HT-29 (cell line): ENCODE measurements at regions not wholly inside any gene's neighbourhood (a gene's known extent, or its start where the extent isn't known, plus 50 kb on each side); places are given as distances from the start of the nearest gene placed in this dataset.
"Not testable (repeated sequence)": the region's sequence is repeated elsewhere in the genome, so short reads cannot be mapped to it uniquely, and the experiment has no call there.

Experiments used
- DNase-seq: peaks from one replicate; pipeline ENCODE4 v3.0.0-alpha.2; 2015; ENCODE audit warnings: low spot score

DNA sequence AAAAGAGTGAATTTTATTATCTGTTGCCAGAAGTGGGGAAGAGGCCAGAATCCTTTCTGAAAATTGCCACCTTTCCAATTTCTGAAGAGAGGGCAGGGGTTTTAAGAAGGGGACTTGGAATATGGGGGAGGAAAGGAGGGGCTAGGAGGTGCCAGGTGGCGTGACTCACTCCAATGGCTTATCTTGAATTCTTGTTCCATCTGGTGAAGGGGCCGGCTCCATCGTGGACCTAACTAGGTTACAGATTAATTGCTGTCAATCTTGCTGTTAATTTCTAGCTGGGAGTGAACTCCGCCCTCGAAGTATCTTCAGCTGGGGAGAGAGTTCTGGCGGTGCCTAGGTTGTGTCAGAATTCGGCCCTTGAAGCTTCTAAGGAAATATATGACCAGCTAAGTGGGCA is 138.7 kb downstream of the YTHDC2 start:
- DNase-seq: no peak

- DNase-seq: no peak
These were observed 141.3 kb downstream of the YTHDC2 start for GRCh38 chr5:113654828-113655227.

DNA sequence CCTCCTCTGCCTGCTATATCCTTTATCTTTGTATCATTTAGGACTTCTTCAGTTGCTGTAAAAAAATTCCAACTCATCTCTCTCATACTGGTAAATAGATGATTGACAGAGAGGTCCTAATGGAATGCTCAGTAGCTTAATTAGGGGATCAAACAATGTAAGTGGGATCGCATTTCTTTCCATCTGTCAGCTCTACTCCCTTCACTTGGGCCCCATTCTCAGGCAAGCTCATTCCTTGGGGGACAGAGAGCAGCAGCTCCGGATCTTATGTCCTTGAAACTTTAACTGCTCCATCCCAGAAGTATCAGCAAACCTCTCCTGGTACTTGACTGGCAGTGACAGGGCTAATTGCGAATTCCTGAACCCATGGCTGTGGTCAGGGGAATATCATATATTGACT is 146.7 kb downstream of the YTHDC2 start:
- no peak for DNase-seq

- DNase-seq: no peak
These were observed 147.3 kb downstream of the YTHDC2 start for GRCh38 chr5:113660706-113661250.

GRCh38 chr5:113663879-113664541 is 150.5 kb downstream of the YTHDC2 start:
- DNase-seq: peak; percentile 63

DNA sequence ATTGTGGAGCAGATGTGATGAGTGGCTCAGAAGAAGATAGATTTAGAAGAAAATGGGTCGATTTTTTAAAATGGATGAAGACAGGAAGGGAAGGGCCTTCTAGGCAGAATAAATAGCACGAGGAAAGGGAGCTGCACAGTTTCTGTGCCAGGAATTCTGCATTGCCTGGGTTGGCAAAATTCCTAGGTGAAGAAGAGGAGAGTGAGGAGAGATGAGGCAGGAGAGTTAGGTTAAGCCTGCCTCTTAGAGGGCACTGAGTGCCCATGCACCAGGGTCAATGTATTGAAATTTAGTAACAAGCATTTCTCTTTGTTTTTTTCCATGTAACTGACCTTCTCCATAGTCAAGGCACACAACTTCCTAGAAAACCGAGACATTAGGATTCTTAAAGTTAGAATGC is 159.5 kb downstream of the YTHDC2 start:
- DNase-seq: no peak

- no peak for DNase-seq
These were observed 161.7 kb downstream of the YTHDC2 start for GRCh38 chr5:113675166-113675565.

DNA sequence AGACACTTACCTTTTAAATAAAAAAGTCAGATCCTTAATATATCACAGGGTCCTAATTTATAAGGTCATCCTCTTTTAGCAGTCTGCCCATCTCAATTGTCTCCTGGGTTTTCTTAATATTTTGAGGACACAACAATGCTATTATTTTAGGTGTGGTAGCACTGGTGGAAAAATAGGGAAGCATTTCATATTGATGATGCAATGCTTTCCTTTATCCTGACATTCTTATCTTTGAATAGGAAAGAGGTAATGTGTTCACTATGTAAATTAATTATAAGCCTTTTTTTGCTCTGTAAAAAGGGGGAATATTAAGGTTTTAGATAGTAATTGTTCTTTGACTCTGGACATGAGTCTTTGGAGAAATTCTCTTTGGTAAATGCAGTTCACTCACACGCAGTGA is 164.7 kb downstream of the YTHDC2 start:
- DNase-seq: no peak

DNA sequence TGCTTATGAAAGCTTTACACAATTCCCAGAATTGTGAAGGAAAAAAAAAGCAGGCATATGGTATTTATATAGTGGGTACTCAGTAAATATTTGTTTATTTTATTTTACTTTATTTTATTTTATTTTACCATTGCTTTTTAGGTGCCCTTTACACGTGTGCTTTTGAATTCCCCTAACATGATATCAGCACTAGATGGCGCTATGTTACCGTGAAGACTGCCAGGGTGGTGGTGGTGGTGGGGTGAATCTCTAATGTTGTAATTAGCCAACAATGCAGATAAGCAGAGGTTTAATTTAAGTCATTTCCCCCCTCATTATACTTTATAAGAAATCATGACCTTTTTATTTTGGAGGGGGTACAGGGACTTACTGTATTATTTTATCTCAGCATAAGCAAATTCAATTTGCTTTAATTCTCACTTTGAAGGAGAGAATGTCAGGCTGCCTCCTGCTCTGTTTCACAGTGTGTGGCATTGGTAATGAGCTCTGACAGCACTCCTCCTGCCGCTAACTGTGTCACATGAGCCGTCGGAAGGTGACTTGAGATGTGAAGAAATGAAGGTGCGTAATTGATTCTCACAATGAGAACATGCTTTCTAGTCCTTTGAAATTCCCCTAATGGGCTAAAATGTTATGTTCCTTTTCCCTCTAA is 165.6 kb downstream of the YTHDC2 start:
- peak; percentile 53 for DNase-seq

GRCh38 chr5:113680534-113680933 is 167.0 kb downstream of the YTHDC2 start:
- DNase-seq: no peak

GRCh38 chr5:113682497-113683136 is 169.1 kb downstream of the YTHDC2 start:
- peak; percentile 30 for DNase-seq

DNA sequence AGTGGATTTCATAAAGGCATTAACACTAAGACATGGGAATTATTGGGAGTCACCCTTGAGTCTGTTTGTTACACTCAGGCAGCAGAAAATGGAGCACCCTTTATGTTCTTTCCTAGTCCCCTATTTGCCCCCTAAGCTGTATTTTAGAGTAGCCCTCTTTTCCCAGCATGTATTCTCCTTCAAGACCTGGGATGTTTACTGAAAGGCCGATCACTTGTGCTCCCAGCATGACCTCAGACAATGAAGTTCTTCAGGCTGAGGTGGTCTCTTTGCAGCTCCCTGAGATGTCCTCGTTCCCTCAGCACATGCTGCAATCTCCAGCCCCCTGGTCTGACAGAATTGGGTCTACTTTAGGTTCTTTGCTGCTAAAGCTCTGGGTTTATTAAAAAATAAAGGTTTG is 169.7 kb downstream of the YTHDC2 start:
- no peak for DNase-seq

DNA sequence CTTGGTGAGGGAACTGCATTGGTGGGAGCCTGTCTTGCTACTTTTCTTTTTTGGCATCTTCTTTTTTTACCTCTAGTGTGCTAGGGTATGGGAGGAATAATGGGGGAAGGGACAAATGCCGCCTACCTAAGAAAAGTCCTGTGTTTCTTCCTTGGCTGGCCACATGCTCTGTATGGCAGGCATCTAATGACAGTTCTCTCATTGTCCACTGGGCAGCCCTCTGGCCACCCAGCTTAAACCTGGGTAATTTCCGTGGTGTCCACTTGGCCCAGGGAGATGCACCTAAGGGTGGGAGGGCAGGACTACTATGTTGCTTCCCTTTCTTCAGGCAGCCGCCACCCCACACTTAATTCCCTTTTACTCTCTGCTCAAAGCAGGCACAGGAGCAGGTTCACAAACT is 173.1 kb downstream of the YTHDC2 start:
- DNase-seq: no peak

GRCh38 chr5:113689647-113690046 is 176.2 kb downstream of the YTHDC2 start:
- DNase-seq: no peak

GRCh38 chr5:113692466-113692865 is 179.0 kb downstream of the YTHDC2 start:
- DNase-seq: no peak

DNA sequence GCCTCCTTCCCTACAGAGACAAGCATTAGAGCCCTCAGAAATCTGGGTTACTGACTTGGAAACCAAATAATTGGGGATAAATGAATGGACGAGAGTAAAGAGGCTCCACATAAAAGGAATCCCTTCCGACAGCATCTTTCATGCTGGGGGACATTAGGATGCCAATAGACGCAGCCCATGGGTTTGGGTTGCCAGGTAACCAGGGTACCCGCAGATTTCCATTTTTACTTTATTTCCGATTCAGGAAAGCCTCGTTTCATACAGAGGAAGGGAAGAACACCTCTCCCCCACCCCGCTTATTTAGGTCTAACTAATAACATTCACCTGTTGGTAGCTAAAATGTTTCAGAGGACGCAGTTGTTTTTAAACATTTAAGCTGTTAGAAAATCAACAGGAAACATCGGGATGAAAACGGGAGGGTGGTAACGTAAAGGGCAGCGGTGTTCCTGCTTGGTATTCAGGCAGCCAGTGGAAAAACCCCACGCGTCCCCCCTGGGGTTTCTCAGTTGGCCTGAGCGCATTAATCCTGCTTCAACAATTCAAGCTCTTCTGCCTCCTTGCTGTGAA is 179.5 kb downstream of the YTHDC2 start:
- no peak for DNase-seq

DNA sequence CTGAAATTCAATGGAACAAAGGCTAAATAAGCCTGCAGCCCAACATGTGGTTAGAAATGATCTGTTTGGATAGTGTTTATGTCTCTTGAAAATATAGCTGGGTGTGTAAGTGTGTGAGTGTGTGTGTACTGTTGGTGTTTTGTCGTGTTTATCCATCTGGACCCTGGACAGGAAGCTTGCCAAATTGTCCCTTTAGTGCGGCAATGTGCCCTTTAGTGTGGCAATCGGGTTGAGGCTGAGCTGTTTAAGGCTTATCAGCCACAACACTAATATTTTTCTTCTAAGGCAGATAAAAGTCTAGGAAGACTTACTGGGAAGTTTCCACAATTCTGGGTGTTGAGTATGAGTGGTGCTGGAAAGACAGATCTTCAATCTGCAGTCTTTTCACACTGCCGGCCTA is 180.2 kb downstream of the YTHDC2 start:
- no peak for DNase-seq

- DNase-seq: no peak
These were observed 181.1 kb downstream of the YTHDC2 start for GRCh38 chr5:113694576-113694975.

DNA sequence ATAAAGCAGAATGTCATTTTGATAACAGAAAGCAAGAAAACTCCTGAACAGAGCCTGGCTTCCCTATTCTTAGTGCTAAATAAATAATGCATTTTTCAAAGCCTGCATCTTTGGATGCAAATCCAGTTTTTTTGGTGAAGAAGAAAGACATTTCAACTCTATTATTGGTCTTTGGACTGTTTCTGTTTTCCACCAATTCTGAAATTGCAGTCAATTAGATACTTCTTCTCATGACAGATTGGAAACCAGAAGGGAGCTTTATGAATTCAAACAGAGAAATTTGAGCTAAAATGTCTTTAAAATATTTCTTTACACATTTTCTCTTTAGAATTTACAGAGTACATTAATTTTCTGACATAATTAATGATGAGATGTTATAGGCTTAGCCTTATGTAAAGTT is 189.8 kb downstream of the YTHDC2 start:
- DNase-seq: no peak

DNA sequence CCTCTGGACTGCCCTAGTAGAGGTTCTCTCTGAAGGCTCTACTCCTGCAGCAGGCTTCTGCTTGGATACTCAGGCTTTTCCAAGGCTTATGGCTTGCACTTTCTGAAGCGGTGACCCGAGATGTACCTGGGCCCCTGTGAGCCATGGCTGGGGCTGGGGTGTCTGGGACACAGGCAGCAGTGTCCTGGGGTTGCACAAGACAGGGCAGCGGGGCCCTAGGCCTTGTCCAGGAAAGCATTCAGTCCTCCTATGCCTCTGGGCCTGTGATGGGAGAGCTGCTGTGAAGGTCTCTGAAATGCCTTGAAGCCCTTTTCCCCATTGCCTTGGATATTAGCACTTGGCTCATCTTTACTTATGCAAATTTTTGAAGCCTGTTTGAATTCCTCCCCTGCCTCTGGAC is 192.2 kb downstream of the YTHDC2 start:
- no peak for DNase-seq

GRCh38 chr5:113713051-113713450 is 199.6 kb downstream of the YTHDC2 start:
- DNase-seq: no peak

DNA sequence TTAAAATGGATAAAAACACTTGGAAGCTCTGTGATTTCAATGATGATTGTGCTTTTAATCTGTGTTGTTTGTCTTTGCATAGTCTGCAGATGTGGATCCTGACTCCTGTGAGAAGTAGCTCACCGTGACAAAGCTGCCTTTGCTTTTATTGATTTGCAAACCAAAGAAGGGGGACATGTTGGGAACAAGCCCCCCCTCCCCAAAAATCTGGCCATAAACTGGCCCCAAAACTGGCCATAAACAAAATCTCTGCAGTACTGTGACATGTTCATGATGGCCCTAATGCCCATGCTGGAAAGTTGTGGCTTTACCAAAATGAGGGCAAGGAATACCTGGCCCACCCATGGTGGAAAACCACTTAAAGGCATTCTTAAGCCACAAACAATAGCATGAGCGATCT is 202.4 kb downstream of the YTHDC2 start:
- not testable (repeated sequence) for DNase-seq

- DNase-seq: no peak
These were observed 206.1 kb downstream of the YTHDC2 start for GRCh38 chr5:113719549-113719948.
